GM12875 (cell line): ENCODE measurements at regions not wholly inside any gene's neighbourhood (a gene's known extent, or its start where the extent isn't known, plus 50 kb on each side); places are given as distances from the start of the nearest gene placed in this dataset.

Experiments used
- H3K4me3 ChIP-seq: one replicate; pipeline ENCODE4 v1.5.1; 2011; ENCODE audit warnings: low read depth, low read length, control low read depth
- TF ChIP-seq, protein P1 (sequence below): IDR thresholded peaks from 2 replicates; pipeline ENCODE4 v1.5.1; 2011; ENCODE audit warnings: low read depth, mild to moderate bottlenecking, control low read depth, inconsistent platforms, low read length, moderate library complexity, borderline replicate concordance; ENCODE audit not compliant: insufficient read depth

DNA sequence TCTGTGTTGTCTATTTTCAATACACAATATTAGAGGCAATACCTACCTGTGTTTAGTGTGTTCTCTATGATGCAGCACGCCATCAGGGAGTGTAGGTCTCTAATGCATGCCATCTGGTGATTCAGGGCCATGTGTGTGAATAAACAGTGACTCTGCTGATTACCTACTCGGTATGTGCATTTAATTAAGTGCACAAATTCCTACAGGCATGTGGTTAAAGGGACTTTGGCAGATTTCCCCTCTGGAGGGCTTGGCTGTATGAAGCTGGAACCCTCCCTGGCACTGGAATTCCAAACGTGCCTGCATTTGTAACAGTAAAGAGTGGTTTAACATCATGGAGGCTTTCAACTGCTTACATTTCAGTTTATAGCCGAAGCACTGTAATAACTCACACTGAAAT, 401.5 kb upstream of the SASH1 start:
- no peak overlapping the region for H3K4me3 ChIP-seq
- TF ChIP-seq, protein P1, sequence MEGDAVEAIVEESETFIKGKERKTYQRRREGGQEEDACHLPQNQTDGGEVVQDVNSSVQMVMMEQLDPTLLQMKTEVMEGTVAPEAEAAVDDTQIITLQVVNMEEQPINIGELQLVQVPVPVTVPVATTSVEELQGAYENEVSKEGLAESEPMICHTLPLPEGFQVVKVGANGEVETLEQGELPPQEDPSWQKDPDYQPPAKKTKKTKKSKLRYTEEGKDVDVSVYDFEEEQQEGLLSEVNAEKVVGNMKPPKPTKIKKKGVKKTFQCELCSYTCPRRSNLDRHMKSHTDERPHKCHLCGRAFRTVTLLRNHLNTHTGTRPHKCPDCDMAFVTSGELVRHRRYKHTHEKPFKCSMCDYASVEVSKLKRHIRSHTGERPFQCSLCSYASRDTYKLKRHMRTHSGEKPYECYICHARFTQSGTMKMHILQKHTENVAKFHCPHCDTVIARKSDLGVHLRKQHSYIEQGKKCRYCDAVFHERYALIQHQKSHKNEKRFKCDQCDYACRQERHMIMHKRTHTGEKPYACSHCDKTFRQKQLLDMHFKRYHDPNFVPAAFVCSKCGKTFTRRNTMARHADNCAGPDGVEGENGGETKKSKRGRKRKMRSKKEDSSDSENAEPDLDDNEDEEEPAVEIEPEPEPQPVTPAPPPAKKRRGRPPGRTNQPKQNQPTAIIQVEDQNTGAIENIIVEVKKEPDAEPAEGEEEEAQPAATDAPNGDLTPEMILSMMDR: no peak

DNA sequence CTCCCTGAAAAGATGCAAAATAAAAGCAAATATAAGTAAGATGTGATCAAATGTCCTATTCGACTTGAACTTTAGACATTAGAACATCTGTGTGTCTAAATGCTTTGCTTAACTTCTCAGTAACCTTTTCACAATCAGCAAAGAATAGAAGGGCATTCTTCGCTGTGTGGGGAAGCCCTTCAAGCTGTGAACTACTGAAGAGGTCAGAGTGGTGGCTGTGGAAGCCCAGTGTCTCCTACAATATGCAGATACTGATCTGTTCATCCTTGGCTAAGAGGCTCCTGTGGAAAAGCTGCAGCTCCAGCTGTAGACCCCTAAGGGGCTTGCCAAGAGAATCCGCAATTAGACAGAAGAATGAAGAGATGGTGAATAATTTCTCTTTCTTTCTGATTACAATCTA, 400.3 kb upstream of the SASH1 start:
- TF ChIP-seq, protein P1: no peak

DNA sequence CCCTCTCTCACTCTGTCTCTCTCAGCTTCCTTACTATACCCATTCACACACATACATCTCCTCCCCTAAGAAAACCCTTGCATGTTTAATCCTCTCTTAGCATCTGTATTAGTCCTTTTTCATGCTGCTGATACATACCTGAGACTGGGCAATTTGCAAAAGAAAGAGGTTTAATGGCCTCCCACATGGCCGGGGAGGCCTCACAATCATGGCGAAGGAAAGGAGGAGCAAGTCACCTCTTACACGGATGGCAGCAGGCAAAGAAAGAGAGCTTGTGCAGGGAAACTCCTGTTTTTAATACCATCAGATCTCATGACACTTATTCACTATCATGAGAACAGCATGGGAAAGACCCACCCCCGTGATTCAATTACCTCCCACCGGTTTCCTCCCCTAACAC, 398.5 kb upstream of the SASH1 start:
- no peak overlapping the region for H3K4me3 ChIP-seq
- TF ChIP-seq, protein P1: no peak

More for the DNA sequence above, 400.3 kb upstream of the SASH1 start:
- H3K4me3 ChIP-seq: no peak overlapping the region

DNA sequence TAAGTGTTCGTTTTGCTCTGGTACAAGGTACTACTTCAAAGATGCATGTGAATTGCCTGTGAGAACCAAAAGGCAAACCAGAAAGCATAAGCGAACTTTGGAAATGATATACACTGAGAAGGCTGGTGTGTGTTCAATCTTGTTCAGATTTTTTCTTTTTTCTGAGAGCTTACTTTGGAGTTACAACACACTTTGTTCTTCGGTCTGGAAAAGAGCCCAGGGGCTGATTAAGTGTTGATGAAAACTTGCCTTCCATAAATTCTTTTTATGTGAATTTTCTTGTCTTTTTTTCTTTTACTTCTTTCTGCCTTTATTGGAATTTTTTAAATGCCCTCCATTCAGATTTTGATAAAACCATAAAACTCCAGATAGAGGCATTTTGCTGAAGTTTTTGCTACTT, 395.1 kb upstream of the SASH1 start:
- H3K4me3 ChIP-seq: no peak overlapping the region
- TF ChIP-seq, protein P1: no peak

DNA sequence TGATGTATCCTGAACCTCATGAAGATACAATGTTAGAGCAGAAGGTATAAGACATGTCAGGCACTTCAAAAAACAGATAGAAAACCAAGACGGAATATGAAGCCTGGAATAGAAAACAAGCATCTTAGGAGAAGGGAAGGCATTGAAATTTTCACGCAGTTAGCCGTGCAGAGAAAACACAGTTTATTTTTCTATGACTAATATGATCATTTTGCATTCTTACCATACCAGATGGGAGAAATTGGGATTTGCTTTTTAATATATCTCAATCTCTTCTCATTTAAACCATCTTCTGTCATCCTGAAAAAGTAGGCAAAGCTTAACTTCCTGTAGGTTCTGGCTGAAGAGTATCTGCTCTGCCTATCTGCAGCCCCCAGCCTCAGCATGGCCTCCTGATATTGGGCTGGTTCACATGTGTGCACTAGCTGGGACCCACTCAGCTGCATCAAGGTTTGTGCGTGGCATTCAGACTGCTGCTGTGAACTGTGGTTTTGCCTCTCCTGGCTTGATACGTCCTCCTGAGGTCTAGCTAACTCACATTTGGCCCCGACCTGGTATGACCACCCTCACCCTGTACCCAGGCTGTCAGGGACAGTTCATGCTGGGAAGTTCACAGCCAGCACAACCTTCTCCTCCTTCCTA, 392.5 kb upstream of the SASH1 start:
- TF ChIP-seq, protein P1: no peak
- no peak overlapping the region for H3K4me3 ChIP-seq

DNA sequence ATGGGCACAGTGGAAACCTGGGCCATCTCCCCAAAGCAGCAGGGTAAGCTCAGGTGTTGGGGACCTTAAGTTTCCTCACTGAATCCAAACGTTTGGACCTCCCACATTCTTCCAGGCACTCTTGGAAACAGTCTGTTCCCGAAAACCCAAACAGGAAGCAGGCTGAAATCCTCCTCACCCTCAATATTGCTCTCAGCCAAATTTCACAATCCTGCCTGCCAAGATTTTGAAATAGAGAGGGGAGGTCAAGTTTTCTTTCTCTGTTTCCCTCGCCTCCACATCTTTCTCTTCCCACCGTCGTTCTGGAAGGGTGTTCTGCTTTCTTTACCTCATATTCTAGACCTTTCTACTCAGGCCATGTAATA, 392.0 kb upstream of the SASH1 start:
- no peak overlapping the region for H3K4me3 ChIP-seq
- TF ChIP-seq, protein P1: no peak

DNA sequence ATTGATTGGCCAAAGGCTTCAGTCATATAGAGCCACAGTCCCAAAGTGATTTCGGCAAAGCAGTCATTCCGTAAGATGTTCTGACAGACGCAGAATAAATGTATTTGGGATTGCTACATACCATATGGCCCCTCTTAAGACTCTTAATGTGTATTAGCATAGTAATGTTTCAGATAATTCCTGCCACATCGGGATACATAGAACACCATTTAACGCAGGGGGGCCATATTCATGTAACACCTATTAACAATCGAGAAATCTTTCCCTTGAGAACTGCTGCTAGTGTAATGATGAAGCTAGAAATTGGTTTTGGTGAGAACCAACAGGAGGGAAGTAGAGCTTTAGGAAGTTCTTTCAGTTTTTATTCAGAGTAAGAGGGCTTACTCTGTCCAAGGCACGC, 390.9 kb upstream of the SASH1 start:
- TF ChIP-seq, protein P1: no peak
- H3K4me3 ChIP-seq: no peak overlapping the region
